ENCODE measurements at regions not wholly inside any gene's neighbourhood (a gene's known extent, or its start where the extent isn't known, plus 50 kb on each side); places are given as distances from the start of the nearest gene placed in this dataset.

DNA sequence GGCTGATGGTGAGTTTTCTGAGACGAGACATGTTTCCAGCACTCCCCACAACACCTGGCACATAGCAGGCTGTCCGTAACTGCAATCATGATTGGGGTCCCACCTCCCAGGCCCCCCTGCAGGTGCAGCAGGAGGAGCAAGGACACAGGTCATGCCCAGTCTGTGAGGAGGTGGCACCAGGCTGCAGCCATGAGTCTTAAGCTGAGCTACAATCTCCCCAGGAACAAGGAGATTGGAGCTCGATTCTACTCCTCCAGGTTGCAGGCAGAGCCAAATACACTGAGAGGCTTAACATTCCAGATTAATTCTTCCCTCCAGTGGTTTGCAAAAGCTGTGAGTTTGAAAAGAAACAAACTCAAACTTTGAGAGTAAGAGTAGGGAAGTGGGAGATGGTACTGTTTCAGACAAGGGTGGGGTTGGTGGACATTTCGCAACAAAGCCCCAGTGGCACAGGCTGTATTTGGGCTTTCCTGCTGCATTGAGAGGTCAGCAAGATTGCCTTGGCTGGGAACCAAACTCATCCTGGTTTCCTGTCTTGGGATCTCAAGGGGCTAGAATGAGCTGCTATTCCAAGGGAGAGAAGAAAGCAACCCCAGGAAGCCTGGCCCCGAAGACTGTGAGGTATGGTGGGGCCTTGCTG is 64.8 kb upstream of the GALNT2 start:
- H3K27ac ChIP-seq: no peak overlapping the region
- H3K4me1 ChIP-seq: no peaks in the 10 kb centered on the region
- no peaks in the 10 kb centered on the region for H3K27me3 ChIP-seq
- H3K9me3 ChIP-seq: no peaks in the 10 kb centered on the region
- no peaks in the 10 kb centered on the region for H3K36me3 ChIP-seq
- no peak overlapping the region for H3K4me3 ChIP-seq
- no peak for DNase-seq
- no peak for TF ChIP-seq POLR2A (IDR thresholded peaks at IDR 0.05)
- TF ChIP-seq, protein P1, sequence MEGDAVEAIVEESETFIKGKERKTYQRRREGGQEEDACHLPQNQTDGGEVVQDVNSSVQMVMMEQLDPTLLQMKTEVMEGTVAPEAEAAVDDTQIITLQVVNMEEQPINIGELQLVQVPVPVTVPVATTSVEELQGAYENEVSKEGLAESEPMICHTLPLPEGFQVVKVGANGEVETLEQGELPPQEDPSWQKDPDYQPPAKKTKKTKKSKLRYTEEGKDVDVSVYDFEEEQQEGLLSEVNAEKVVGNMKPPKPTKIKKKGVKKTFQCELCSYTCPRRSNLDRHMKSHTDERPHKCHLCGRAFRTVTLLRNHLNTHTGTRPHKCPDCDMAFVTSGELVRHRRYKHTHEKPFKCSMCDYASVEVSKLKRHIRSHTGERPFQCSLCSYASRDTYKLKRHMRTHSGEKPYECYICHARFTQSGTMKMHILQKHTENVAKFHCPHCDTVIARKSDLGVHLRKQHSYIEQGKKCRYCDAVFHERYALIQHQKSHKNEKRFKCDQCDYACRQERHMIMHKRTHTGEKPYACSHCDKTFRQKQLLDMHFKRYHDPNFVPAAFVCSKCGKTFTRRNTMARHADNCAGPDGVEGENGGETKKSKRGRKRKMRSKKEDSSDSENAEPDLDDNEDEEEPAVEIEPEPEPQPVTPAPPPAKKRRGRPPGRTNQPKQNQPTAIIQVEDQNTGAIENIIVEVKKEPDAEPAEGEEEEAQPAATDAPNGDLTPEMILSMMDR (IDR thresholded peaks at IDR 0.05): no peak

DNA sequence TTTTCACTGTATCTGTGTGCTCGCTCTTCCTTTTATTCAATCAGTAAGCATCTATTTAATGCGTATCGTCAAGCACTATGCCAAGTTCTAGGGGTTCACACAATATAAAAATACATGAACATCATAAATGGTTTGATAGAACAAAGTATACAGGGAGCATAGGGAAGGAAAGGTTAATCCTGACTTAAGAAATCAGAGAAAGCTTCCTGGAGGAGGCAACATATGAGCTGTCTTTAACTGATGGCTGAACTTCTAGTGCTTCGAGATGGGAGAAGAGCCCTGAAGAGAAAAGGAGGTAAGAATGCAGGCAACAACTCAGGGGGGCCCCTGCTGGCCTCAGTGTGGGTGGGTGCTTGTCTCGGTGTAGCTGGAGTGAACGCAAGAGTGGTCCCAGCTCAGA is 63.6 kb upstream of the GALNT2 start:
- Histone ChIP-seq H3K27ac (no peak overlapping the region), H3K4me1 (no peaks in the 10 kb centered on the region), H3K27me3 (no peaks in the 10 kb centered on the region), H3K36me3 (no peaks in the 10 kb centered on the region), H3K9me3 (no peaks in the 10 kb centered on the region), H3K4me3 (no peak overlapping the region)
- DNase-seq: no peak
- TF ChIP-seq, protein P1 (IDR thresholded peaks at IDR 0.05): no peak
- no peak for TF ChIP-seq POLR2A (IDR thresholded peaks at IDR 0.05)

DNA sequence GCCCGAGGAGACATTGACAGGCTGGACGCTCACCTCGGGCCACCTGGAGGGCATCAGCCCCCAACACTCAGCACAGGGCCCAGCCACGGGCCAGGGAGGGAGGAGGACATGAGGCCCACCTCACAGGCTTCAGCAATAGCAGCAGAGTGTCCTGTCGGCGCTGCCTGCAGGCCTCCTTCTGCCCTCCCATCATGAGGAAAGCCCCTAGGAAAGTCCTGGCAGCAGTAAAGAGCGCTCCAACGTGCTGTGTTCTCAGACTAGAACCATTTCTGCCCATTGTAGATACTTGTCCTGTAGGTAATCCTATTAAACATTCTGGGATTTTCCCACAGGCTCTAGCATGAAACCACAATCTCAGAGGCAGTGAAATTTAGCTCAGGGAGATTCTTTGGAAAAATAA is 62.0 kb upstream of the GALNT2 start:
- Histone ChIP-seq H3K36me3 (no peaks in the 10 kb centered on the region), H3K9me3 (no peaks in the 10 kb centered on the region), H3K27me3 (no peaks in the 10 kb centered on the region), H3K4me3 (no peak overlapping the region), H3K4me1 (no peaks in the 10 kb centered on the region), H3K27ac (no peak overlapping the region)
- TF ChIP-seq, protein P1 (IDR thresholded peaks at IDR 0.05): no peak
- TF ChIP-seq POLR2A (IDR thresholded peaks at IDR 0.05): no peak
- no peak for DNase-seq

DNA sequence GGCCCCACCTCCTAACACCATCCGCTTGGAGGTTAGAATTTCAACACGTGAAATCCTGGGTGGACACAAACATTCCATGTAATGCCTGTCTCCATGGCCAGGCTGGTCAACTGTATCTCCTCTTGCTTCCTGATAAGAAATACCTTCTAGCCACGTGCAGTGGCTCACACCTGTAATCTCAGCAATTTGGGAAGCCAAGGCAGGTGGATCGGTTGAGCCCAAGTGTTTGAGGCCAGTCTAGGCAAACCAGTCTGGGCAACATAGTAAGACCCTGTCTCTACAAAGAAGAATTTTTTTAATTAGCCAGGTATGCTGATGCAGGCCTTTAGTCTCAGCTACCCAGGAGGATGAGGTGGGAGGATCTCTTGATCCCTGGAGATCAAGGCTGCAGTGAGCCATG is 58.3 kb upstream of the GALNT2 start:
- DNase-seq: no peak
- Histone ChIP-seq H3K9me3 (no peaks in the 10 kb centered on the region), H3K27ac (no peak overlapping the region), H3K4me3 (no peak overlapping the region), H3K36me3 (no peaks in the 10 kb centered on the region), H3K27me3 (no peaks in the 10 kb centered on the region), H3K4me1 (no peaks in the 10 kb centered on the region)
- TF ChIP-seq, protein P1 (IDR thresholded peaks at IDR 0.05): no peak
- no peak for TF ChIP-seq POLR2A (IDR thresholded peaks at IDR 0.05)

DNA sequence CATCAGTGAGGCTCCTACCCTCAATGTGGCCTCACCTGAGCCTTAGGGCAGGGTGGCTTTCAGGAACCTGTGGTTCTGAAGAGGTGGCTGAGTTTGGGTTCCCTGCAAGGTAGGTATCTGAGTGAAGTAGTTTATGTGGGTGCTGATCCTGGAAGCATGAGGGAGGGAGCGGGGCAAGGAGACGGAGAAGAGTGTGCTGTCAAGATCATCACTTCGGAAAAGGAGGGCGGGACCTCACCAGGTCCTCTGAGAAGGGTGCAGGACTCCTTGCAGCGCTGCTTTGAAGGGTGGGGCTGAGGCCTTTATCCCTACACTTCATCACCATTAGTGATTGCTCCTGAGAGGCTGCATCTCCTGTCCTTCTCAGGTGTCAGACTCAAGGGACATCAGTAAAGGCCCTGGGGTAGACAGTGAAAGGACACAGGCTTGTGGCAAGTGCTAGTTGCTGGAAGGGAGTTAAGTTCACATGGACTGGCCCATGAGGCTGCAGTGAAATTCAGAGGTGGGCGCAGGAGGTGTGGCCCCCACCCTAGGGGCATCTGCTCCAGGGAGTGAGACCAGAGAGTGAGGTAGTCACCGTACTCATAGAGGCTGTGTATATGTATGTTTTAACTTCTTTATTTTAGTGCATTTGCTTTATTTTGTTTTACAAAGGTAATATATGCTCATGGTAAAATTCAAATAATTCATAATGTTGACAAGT is 57.3 kb upstream of the GALNT2 start:
- Histone ChIP-seq H3K9me3 (no peaks in the 10 kb centered on the region), H3K27ac (no peak overlapping the region), H3K4me3 (no peak overlapping the region), H3K27me3 (no peaks in the 10 kb centered on the region), H3K36me3 (no peaks in the 10 kb centered on the region), H3K4me1 (no peaks in the 10 kb centered on the region)
- TF ChIP-seq, protein P1 (IDR thresholded peaks at IDR 0.05): no peak
- TF ChIP-seq POLR2A (IDR thresholded peaks at IDR 0.05): no peak
- no peak for DNase-seq

Measured in Peyer's patch (tissue), 4 donors.